Mesenchymal stem cell (in vitro differentiated cells and primary cell): ENCODE measurements at regions not wholly inside any gene's neighbourhood (a gene's known extent, or its start where the extent isn't known, plus 50 kb on each side); places are given as distances from the start of the nearest gene placed in this dataset.

Source experiments
- DNase-seq: peaks from one replicate; pipeline ENCODE4 v3.0.0-alpha.2; 2013
- H2AFZ ChIP-seq: one replicate; pipeline ENCODE4 v1.6.1; 2013; ENCODE audit warnings: low read depth, mild to moderate bottlenecking, control low read depth, inconsistent platforms, low read length, moderate library complexity
- H2AK5ac ChIP-seq: 2 replicates; pipeline ENCODE4 v1.6.1; 2013; ENCODE audit warnings: low read length, moderate library complexity, mild to moderate bottlenecking, inconsistent platforms; ENCODE audit not compliant: severe bottlenecking
- H2BK120ac ChIP-seq: one replicate; pipeline ENCODE4 v1.6.1; 2013; ENCODE audit warnings: low read depth, mild to moderate bottlenecking, inconsistent platforms, low read length, moderate library complexity
- H2BK12ac ChIP-seq, 2 experiments: one replicate each; pipeline ENCODE4 v1.6.1; 2013; ENCODE audit warnings: inconsistent platforms in 2 of 2, low read length in 2 of 2, mild to moderate bottlenecking in 2 of 2, moderate library complexity in 2 of 2, control low read depth in 1 of 2
- H2BK15ac ChIP-seq: one replicate; pipeline ENCODE4 v1.6.1; 2013; ENCODE audit warnings: mild to moderate bottlenecking, low read depth, inconsistent platforms; ENCODE audit not compliant: poor library complexity, severe bottlenecking
- H2BK5ac ChIP-seq: 2 replicates; pipeline ENCODE4 v1.6.1; 2013; ENCODE audit warnings: low read depth, mild to moderate bottlenecking, low read length, control low read depth, inconsistent platforms; ENCODE audit not compliant: poor library complexity, severe bottlenecking
- H3K14ac ChIP-seq, 2 experiments: one replicate each; pipeline ENCODE4 v1.6.1; 2013; ENCODE audit warnings: inconsistent platforms in 2 of 2, low read length in 2 of 2, control low read depth in 1 of 2, mild to moderate bottlenecking in 1 of 2, moderate library complexity in 1 of 2
- H3K18ac ChIP-seq, 2 experiments: one replicate each; pipeline ENCODE4 v1.6.1; 2013; ENCODE audit warnings: inconsistent platforms in 2 of 2, low read length in 2 of 2, control low read depth in 1 of 2, low read depth in 1 of 2, mild to moderate bottlenecking in 1 of 2
- H3K23ac ChIP-seq, 2 experiments: one replicate each; pipeline ENCODE4 v1.6.1; 2013; ENCODE audit warnings: inconsistent platforms in 2 of 2, low read length in 2 of 2, mild to moderate bottlenecking in 2 of 2, moderate library complexity in 2 of 2, control low read depth in 1 of 2
- H3K27ac ChIP-seq: 2 replicates; pipeline ENCODE4 v1.5.1; 2013; ENCODE audit warnings: mild to moderate bottlenecking, moderate library complexity, low read length, control low read depth, inconsistent platforms; ENCODE audit not compliant: poor library complexity, severe bottlenecking
- H3K27me3 ChIP-seq, 2 experiments: 2 replicates each; pipeline versions ENCODE4 v1.6.1 to v1.7.0; 2013; ENCODE audit warnings: low read length in 2 of 2, mild to moderate bottlenecking in 2 of 2, moderate library complexity in 2 of 2, control low read depth in 1 of 2, inconsistent platforms in 1 of 2; ENCODE audit not compliant: control insufficient read depth in 1 of 2, insufficient read depth in 1 of 2
- H3K36me3 ChIP-seq, 2 experiments: 2 replicates each; pipeline versions ENCODE4 v1.6.1 to v1.7.0; 2013; ENCODE audit warnings: low read length in 2 of 2, control low read depth in 1 of 2, inconsistent platforms in 1 of 2, low read depth in 1 of 2, mild to moderate bottlenecking in 1 of 2; ENCODE audit not compliant: insufficient read depth in 2 of 2, control insufficient read depth in 1 of 2
- H3K4ac ChIP-seq, 2 experiments: one replicate each; pipeline ENCODE4 v1.6.1; 2013; ENCODE audit warnings: inconsistent platforms in 2 of 2, low read length in 2 of 2, mild to moderate bottlenecking in 2 of 2, moderate library complexity in 2 of 2, control low read depth in 1 of 2, low read depth in 1 of 2
- H3K4me1 ChIP-seq: 2 replicates; pipeline ENCODE4 v1.6.1; 2013; ENCODE audit warnings: low read depth, low read length, control low read depth; ENCODE audit not compliant: control insufficient read depth, insufficient read depth
- H3K4me2 ChIP-seq: 2 replicates; pipeline ENCODE4 v1.6.1; 2013; ENCODE audit warnings: low read length, mild to moderate bottlenecking, inconsistent platforms; ENCODE audit not compliant: poor library complexity, severe bottlenecking
- H3K4me3 ChIP-seq, 2 experiments: 2 replicates each; pipeline versions ENCODE4 v1.5.1 to v1.7.0; 2013; ENCODE audit warnings: low read length in 2 of 2, mild to moderate bottlenecking in 2 of 2, control low read depth in 1 of 2, low read depth in 1 of 2; ENCODE audit not compliant: insufficient read depth in 1 of 2
- H3K79me1 ChIP-seq: replicated peaks from 2 replicates; pipeline ENCODE4 v1.6.1; 2013; ENCODE audit warnings: mild to moderate bottlenecking, control low read depth, low read length, inconsistent platforms; ENCODE audit not compliant: poor library complexity, severe bottlenecking
- H3K9ac ChIP-seq: 2 replicates; pipeline ENCODE4 v1.7.0; 2013; ENCODE audit warnings: mild to moderate bottlenecking, low read length, moderate library complexity
- H3K9me3 ChIP-seq: 2 replicates; pipeline ENCODE4 v1.7.0; 2013; ENCODE audit warnings: mild to moderate bottlenecking, low read length; ENCODE audit not compliant: control insufficient read depth
- H4K8ac ChIP-seq: one replicate; pipeline ENCODE4 v1.6.1; 2013; ENCODE audit warnings: inconsistent platforms, mild to moderate bottlenecking, low read length, moderate library complexity
- H4K91ac ChIP-seq: one replicate; pipeline ENCODE4 v1.6.1; 2013; ENCODE audit warnings: mild to moderate bottlenecking, low read length, inconsistent platforms
- WGBS: methylation state at CpG from one replicate; pipeline ENCODE4 v1.1.7; 2013; ENCODE audit warnings: mixed read lengths; 5-methylcytosine and 5-hydroxymethylcytosine counted together

- H4K8ac ChIP-seq = no peak overlapping the region
- H3K27me3 ChIP-seq = no peaks in the 10 kb centered on the region
- H3K23ac ChIP-seq = no peak overlapping the region
- no peak overlapping the region for H2AK5ac ChIP-seq
- H3K4me3 ChIP-seq = no peak overlapping the region
- no peak overlapping the region for H2BK12ac ChIP-seq
- H3K9me3 ChIP-seq = no peaks in the 10 kb centered on the region
- H3K9ac ChIP-seq = no peak overlapping the region
- no peak overlapping the region for H2BK120ac ChIP-seq
- H2AFZ ChIP-seq = no peak overlapping the region
- no peak for DNase-seq
- no peak overlapping the region for H2BK5ac ChIP-seq
- H3K27ac ChIP-seq = no peak overlapping the region
- H4K91ac ChIP-seq = no peak overlapping the region
- H2BK15ac ChIP-seq = no peak overlapping the region
- H3K4me1 ChIP-seq = no peaks in the 10 kb centered on the region
- no peaks in the 10 kb centered on the region for H3K79me1 ChIP-seq
- H3K18ac ChIP-seq = no peak overlapping the region
- H3K4me2 ChIP-seq = no peak overlapping the region
- H3K36me3 ChIP-seq = no peaks in the 10 kb centered on the region
- WGBS = 21% methylated on average over 1 of the region's 1 CpG
- no peak overlapping the region for H3K4ac ChIP-seq
- no peak overlapping the region for H3K14ac ChIP-seq
These were observed 224.6 kb upstream of the N4BP1 start for GRCh38 chr16:48834576-48834975.

- Histone ChIP-seq H3K4me2 (no peak overlapping the region), H3K23ac (no peak overlapping the region), H2AK5ac (no peak overlapping the region), H2BK5ac (no peak overlapping the region), H2BK120ac (no peak overlapping the region), H2BK12ac (no peak overlapping the region), H3K9ac (no peak overlapping the region), H3K9me3 (no peaks in the 10 kb centered on the region), H4K8ac (no peak overlapping the region), H3K4ac (no peak overlapping the region), H3K14ac (no peak overlapping the region), H3K4me3 (no peak overlapping the region), H3K4me1 (no peaks in the 10 kb centered on the region), H3K36me3 (no peaks in the 10 kb centered on the region), H3K79me1 (no peaks in the 10 kb centered on the region), H3K27me3 (no peaks in the 10 kb centered on the region), H3K27ac (no peak overlapping the region), H4K91ac (no peak overlapping the region), H3K18ac (no peak overlapping the region), H2BK15ac (no peak overlapping the region), H2AFZ (no peak overlapping the region)
- DNase-seq = no peak
- 37% methylated on average over 2 of the region's 2 CpGs for WGBS
These were observed 223.5 kb upstream of the N4BP1 start for GRCh38 chr16:48833461-48833860.

GRCh38 chr16:48831076-48831722, 221.2 kb upstream of the N4BP1 start:
- Histone ChIP-seq H2BK15ac (no peak overlapping the region), H3K4ac (no peak overlapping the region), H3K27me3 (no peaks in the 10 kb centered on the region), H3K27ac (no peak overlapping the region), H3K36me3 (no peaks in the 10 kb centered on the region), H3K4me1 (no peaks in the 10 kb centered on the region), H3K18ac (no peak overlapping the region), H2BK120ac (no peak overlapping the region), H3K79me1 (no peaks in the 10 kb centered on the region), H3K9me3 (no peaks in the 10 kb centered on the region), H2AK5ac (no peak overlapping the region), H4K8ac (no peak overlapping the region), H2BK5ac (no peak overlapping the region), H2BK12ac (no peak overlapping the region), H3K23ac (no peak overlapping the region), H3K9ac (no peak overlapping the region), H2AFZ (no peak overlapping the region), H3K14ac (no peak overlapping the region), H3K4me2 (no peak overlapping the region), H4K91ac (no peak overlapping the region), H3K4me3 (no peak overlapping the region)
- 22% methylated on average over 3 of the region's 4 CpGs for WGBS
- DNase-seq = no peak

GRCh38 chr16:48829336-48830310, 219.6 kb upstream of the N4BP1 start:
- no peak overlapping the region for H4K91ac ChIP-seq
- H3K18ac ChIP-seq = no peak overlapping the region
- DNase-seq = no peak
- no peaks in the 10 kb centered on the region for H3K36me3 ChIP-seq
- H2AFZ ChIP-seq = no peak overlapping the region
- H2BK12ac ChIP-seq = no peak overlapping the region
- H3K27ac ChIP-seq = no peak overlapping the region
- no peaks in the 10 kb centered on the region for H3K79me1 ChIP-seq
- no peak overlapping the region for H3K14ac ChIP-seq
- no peak overlapping the region for H2BK120ac ChIP-seq
- H3K4ac ChIP-seq = no peak overlapping the region
- H3K4me3 ChIP-seq = no peak overlapping the region
- H2AK5ac ChIP-seq = no peak overlapping the region
- H3K4me2 ChIP-seq = no peak overlapping the region
- H3K23ac ChIP-seq = no peak overlapping the region
- H3K9ac ChIP-seq = no peak overlapping the region
- WGBS = 86% methylated on average over 12 of the region's 12 CpGs
- no peaks in the 10 kb centered on the region for H3K27me3 ChIP-seq
- H3K4me1 ChIP-seq = no peaks in the 10 kb centered on the region
- H2BK5ac ChIP-seq = no peak overlapping the region
- H4K8ac ChIP-seq = no peak overlapping the region
- H2BK15ac ChIP-seq = no peak overlapping the region
- no peaks in the 10 kb centered on the region for H3K9me3 ChIP-seq
